OCI-LY1 (cell line): ENCODE measurements at regions not wholly inside any gene's neighbourhood (a gene's known extent, or its start where the extent isn't known, plus 50 kb on each side); places are given as distances from the start of the nearest gene placed in this dataset.

ENCODE experiments used
- CTCF ChIP-seq: fragments of 200-600 bp; sonication (generic), shearing (Covaris generic); IDR thresholded peaks from 2 replicates; pipeline ENCODE4 v1.5.1; 2017; ENCODE audit warnings: mild to moderate bottlenecking, antibody characterized with exemption, low read length, moderate library complexity, mixed read lengths
- EZH2 ChIP-seq: fragments of 200-600 bp; sonication (generic), shearing (Covaris generic); IDR thresholded peaks from 2 replicates; pipeline ENCODE4 v1.8.0; 2017; ENCODE audit warnings: borderline replicate concordance, mixed run types, mild to moderate bottlenecking, antibody characterized with exemption, low read length, moderate library complexity, mixed read lengths

GRCh38 chr9:21670374-21670773, 132.1 kb upstream of the MTAP start:
- TF ChIP-seq EZH2, result no peak
- TF ChIP-seq CTCF, result no peak
